ENCODE measurements at regions not wholly inside any gene's neighbourhood (a gene's known extent, or its start where the extent isn't known, plus 50 kb on each side); places are given as distances from the start of the nearest gene placed in this dataset.

DNA sequence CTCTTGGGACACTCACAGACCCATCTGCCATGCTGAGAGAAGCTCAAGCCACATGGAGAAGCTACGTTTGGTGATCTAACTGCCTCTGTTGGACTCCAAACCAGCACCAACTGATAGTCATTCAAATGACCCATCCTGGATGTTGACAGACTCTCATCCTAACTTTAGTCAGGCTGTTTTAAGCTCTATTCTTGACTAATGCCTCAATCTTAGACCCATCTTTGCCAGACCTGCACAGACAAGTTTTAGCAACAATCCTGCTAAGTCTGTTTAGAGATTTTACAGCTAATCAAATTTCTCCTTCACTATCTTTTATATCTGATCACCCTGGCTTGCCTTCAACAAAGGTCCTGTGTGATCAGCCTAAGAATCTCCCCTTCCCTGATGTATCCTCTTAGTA lies 245.1 kb downstream of the SCG2 start:
- H2AFZ ChIP-seq (replicated peaks; ENCODE audit: low read length, poor library complexity): no peak overlapping the region
- H3K4me1 ChIP-seq (ENCODE audit: control insufficient read depth, insufficient read depth, low read length): no peaks in the 10 kb centered on the region
- WGBS, 2 experiments (ENCODE audit: extremely low coverage in 2 of 2, insufficient read length in 1 of 2): 0% methylated on average over 1 of the region's 1 CpG; no CpG with 5 or more reads in 1 of the 2 experiments
- TF ChIP-seq FOS (IDR thresholded peaks at IDR 0.05; ENCODE audit: low read depth, low read length): no peak
- no peak for TF ChIP-seq CEBPB (IDR thresholded peaks at IDR 0.05; ENCODE audit: low read depth, low read length)
- TF ChIP-seq MAFK (IDR thresholded peaks at IDR 0.05; ENCODE audit: low read depth, low read length): no peak
- no peak for TF ChIP-seq MAZ (IDR thresholded peaks at IDR 0.05; ENCODE audit: borderline replicate concordance, low read depth, low read length)
- TF ChIP-seq RFX5 (IDR thresholded peaks at IDR 0.05; ENCODE audit: low read depth, low read length): no peak
- TF ChIP-seq BHLHE40 (IDR thresholded peaks at IDR 0.05; ENCODE audit: low read depth, low read length): no peak
- no peak for TF ChIP-seq RAD21 (IDR thresholded peaks at IDR 0.05; ENCODE audit: low read length)
- TF ChIP-seq, protein P1, sequence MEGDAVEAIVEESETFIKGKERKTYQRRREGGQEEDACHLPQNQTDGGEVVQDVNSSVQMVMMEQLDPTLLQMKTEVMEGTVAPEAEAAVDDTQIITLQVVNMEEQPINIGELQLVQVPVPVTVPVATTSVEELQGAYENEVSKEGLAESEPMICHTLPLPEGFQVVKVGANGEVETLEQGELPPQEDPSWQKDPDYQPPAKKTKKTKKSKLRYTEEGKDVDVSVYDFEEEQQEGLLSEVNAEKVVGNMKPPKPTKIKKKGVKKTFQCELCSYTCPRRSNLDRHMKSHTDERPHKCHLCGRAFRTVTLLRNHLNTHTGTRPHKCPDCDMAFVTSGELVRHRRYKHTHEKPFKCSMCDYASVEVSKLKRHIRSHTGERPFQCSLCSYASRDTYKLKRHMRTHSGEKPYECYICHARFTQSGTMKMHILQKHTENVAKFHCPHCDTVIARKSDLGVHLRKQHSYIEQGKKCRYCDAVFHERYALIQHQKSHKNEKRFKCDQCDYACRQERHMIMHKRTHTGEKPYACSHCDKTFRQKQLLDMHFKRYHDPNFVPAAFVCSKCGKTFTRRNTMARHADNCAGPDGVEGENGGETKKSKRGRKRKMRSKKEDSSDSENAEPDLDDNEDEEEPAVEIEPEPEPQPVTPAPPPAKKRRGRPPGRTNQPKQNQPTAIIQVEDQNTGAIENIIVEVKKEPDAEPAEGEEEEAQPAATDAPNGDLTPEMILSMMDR (conservative IDR thresholded peaks at IDR 0.05; ENCODE audit: low read depth, low read length): no peak
- no peak for TF ChIP-seq RCOR1 (IDR thresholded peaks at IDR 0.05; ENCODE audit: insufficient replicate concordance, low read length)
- no peak for TF ChIP-seq NFE2L2 (IDR thresholded peaks at IDR 0.05; ENCODE audit: low read depth, low read length)
- TF ChIP-seq POLR2A (IDR thresholded peaks at IDR 0.05; ENCODE audit: low read depth, low read length): no peak
- no peak overlapping the region for H3K56ac ChIP-seq (ENCODE audit: extremely low read depth, insufficient read depth, low read length)
- no peaks in the 10 kb centered on the region for H3K79me1 ChIP-seq (ENCODE audit: low read depth in 1 of 2, low read length in 2 of 2)
- no TSS peak for BruUV-seq (replicated peaks)
- H3K27me3 ChIP-seq (ENCODE audit: control insufficient read depth, insufficient read depth, low read length): no peaks in the 10 kb centered on the region
- no peaks in the 10 kb centered on the region for H3K9me1 ChIP-seq (ENCODE audit: insufficient read depth, low read length)
- no peak overlapping the region for H2BK20ac ChIP-seq (ENCODE audit: low read depth, low read length)
- H4K5ac ChIP-seq (ENCODE audit: low read depth, low read length): no peak overlapping the region
- no peaks in the 10 kb centered on the region for H3K36me3 ChIP-seq (ENCODE audit: control insufficient read depth, insufficient read depth, low read length)
- H2AK9ac ChIP-seq (replicated peaks; ENCODE audit: low read depth, low read length, poor library complexity): no peak overlapping the region
- no peak overlapping the region for H3K9ac ChIP-seq (ENCODE audit: low read depth, low read length)
- intact Hi-C loops (cut with micrococcal nuclease) (no loop called here), dilution Hi-C loops (cut with HindIII; ENCODE audit: low sequenced_read_pairs, unreplicated experiment) (no loop called here), in situ Hi-C loops (cut with MboI; ENCODE audit: low sequenced_read_pairs) (no loop called here)
- no peak overlapping the region for H2BK5ac ChIP-seq (ENCODE audit: low read depth, low read length, poor library complexity, severe bottlenecking)
- no peak overlapping the region for H3K4ac ChIP-seq (ENCODE audit: low read depth, low read length)
- ATAC-seq (ENCODE audit: low read depth) (no peak), DNase-seq (no peak)
- no peak overlapping the region for H3K4me2 ChIP-seq (ENCODE audit: low read depth, low read length)
- H3K18ac ChIP-seq (ENCODE audit: low read depth, low read length): no peak overlapping the region
- H3K27ac ChIP-seq (ENCODE audit: insufficient read depth, low read length): no peak overlapping the region
- no peak overlapping the region for H3K23ac ChIP-seq (ENCODE audit: low read depth, low read length)
- no peak overlapping the region for H3K14ac ChIP-seq (replicated peaks; ENCODE audit: low read depth, low read length)
- H2AK5ac ChIP-seq (ENCODE audit: low read depth, low read length): no peak overlapping the region
- H2BK15ac ChIP-seq (ENCODE audit: low read depth, low read length): no peak overlapping the region
- H3K4me3 ChIP-seq (ENCODE audit: insufficient read depth, low read depth, low read length): no peak overlapping the region
- H4K8ac ChIP-seq (ENCODE audit: low read depth in 2 of 2, low read length in 2 of 2): no peak overlapping the region
- no peak overlapping the region for H2BK120ac ChIP-seq (ENCODE audit: low read depth, low read length)
- CTCF ChIA-PET: no interaction called here
- H3K9me3 ChIP-seq (ENCODE audit: control insufficient read depth, insufficient read depth, low read length): no peaks in the 10 kb centered on the region
- no peak overlapping the region for H4K91ac ChIP-seq (ENCODE audit: insufficient read depth, low read depth, low read length)
- POLR2A ChIA-PET (ENCODE audit: unreplicated experiment): no interaction called here
- H4K20me1 ChIP-seq (ENCODE audit: insufficient read depth, low read length): no peaks in the 10 kb centered on the region

Data from IMR-90 (cell line).